Natural killer cell (primary cell): ENCODE measurements at regions not wholly inside any gene's neighbourhood (a gene's known extent, or its start where the extent isn't known, plus 50 kb on each side); places are given as distances from the start of the nearest gene placed in this dataset.

Experiments
- ATAC-seq, 3 donors: fragments of 150-1000 bp in 2 of 3; fragments of 200-7000 bp in 1 of 3; cut with Tn5 transposase; 1 replicate in 1 of 3; 2 replicates in 2 of 3; pipeline ENCODE4 v1.10.0; 2021; ENCODE audit warnings: mild to moderate bottlenecking in 2 of 3, moderate library complexity in 2 of 3
- DNase-seq, 2 donors: peaks; one replicate each; pipeline versions ENCODE4 v3.0.0 to v3.0.0-alpha.2; 2013 to 2021; ENCODE audit warnings: mixed read lengths in 1 of 2
- H3K27ac ChIP-seq: one replicate; pipeline ENCODE4 v1.5.1; 2013; ENCODE audit warnings: mild to moderate bottlenecking, low read length
- H3K27me3 ChIP-seq: one replicate; pipeline ENCODE4 v1.6.1; 2013; ENCODE audit warnings: low read length; ENCODE audit not compliant: control insufficient read depth, insufficient read depth
- H3K36me3 ChIP-seq: one replicate; pipeline ENCODE4 v1.6.1; 2013; ENCODE audit warnings: low read length; ENCODE audit not compliant: control insufficient read depth, insufficient read depth
- H3K4me1 ChIP-seq: one replicate; pipeline ENCODE4 v1.6.1; 2013; ENCODE audit warnings: low read length; ENCODE audit not compliant: control insufficient read depth, insufficient read depth
- H3K4me3 ChIP-seq: one replicate; pipeline ENCODE4 v1.5.1; 2013; ENCODE audit warnings: low read length
- H3K9me3 ChIP-seq: one replicate; pipeline ENCODE4 v1.6.1; 2013; ENCODE audit warnings: low read length; ENCODE audit not compliant: control insufficient read depth, insufficient read depth
- H3K27ac Mint-ChIP-seq, 2 donors: one replicate each; pipeline ENCODE4 v1.8.0; 2022; ENCODE audit warnings: mild to moderate bottlenecking in 2 of 2, mixed read lengths in 2 of 2, moderate library complexity in 1 of 2
- H3K27me3 Mint-ChIP-seq, 2 donors: one replicate each; pipeline ENCODE4 v1.8.0; 2022; ENCODE audit warnings: low read depth in 2 of 2, mixed read lengths in 2 of 2
- H3K36me3 Mint-ChIP-seq: one replicate; pipeline ENCODE4 v1.8.0; 2022; ENCODE audit warnings: mixed read lengths
- H3K4me1 Mint-ChIP-seq, 2 donors: one replicate each; pipeline ENCODE4 v1.8.0; 2022; ENCODE audit warnings: mixed read lengths in 2 of 2
- H3K4me3 Mint-ChIP-seq: one replicate; pipeline ENCODE4 v1.8.0; 2022; ENCODE audit warnings: mild to moderate bottlenecking, moderate library complexity, mixed read lengths
- H3K9me3 Mint-ChIP-seq, 2 donors: one replicate each; pipeline ENCODE4 v1.8.0; 2022; ENCODE audit warnings: mixed read lengths in 2 of 2
- WGBS: methylation state at CpG from one replicate; pipeline ENCODE4 v1.1.7; 2013; ENCODE audit warnings: missing lambda C conversion rate; ENCODE audit not compliant: insufficient coverage; 5-methylcytosine and 5-hydroxymethylcytosine counted together
- intact Hi-C: fragments of 100-400 bp; cut with micrococcal nuclease; formaldehyde crosslinking; loops from one replicate; pipeline ENCODE4 v1.14.2; 2022
- TF ChIP-seq, protein P1 (sequence below): fragments of 200-600 bp; IDR thresholded peaks from one replicate; pipeline ENCODE4 v1.8.0; 2022; ENCODE audit warnings: antibody characterized with exemption

GRCh38 chr12:5272018-5272785 is 159.7 kb upstream of the NTF3 start:
- Mint-ChIP-seq H3K36me3 (no peaks in the 10 kb centered on the region), H3K9me3 (peaks cover 0 to 2% of the 10 kb centered on the region in 2 donors), H3K27ac (no peak overlapping the region), H3K27me3 (no peaks in the 10 kb centered on the region), H3K4me1 (no peaks in the 10 kb centered on the region), H3K4me3 (no peak overlapping the region)
- Histone ChIP-seq H3K36me3 (no peaks in the 10 kb centered on the region), H3K4me3 (no peak overlapping the region), H3K27me3 (no peaks in the 10 kb centered on the region), H3K27ac (no peak overlapping the region), H3K4me1 (no peaks in the 10 kb centered on the region), H3K9me3 (no peaks in the 10 kb centered on the region)
- no peak for ATAC-seq
- WGBS = 91% methylated on average over 5 of the region's 6 CpGs
- DNase-seq = no peak
- TF ChIP-seq, protein P1, sequence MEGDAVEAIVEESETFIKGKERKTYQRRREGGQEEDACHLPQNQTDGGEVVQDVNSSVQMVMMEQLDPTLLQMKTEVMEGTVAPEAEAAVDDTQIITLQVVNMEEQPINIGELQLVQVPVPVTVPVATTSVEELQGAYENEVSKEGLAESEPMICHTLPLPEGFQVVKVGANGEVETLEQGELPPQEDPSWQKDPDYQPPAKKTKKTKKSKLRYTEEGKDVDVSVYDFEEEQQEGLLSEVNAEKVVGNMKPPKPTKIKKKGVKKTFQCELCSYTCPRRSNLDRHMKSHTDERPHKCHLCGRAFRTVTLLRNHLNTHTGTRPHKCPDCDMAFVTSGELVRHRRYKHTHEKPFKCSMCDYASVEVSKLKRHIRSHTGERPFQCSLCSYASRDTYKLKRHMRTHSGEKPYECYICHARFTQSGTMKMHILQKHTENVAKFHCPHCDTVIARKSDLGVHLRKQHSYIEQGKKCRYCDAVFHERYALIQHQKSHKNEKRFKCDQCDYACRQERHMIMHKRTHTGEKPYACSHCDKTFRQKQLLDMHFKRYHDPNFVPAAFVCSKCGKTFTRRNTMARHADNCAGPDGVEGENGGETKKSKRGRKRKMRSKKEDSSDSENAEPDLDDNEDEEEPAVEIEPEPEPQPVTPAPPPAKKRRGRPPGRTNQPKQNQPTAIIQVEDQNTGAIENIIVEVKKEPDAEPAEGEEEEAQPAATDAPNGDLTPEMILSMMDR = no peak
- intact Hi-C loops = no loop called here

- WGBS = 88% methylated on average over 8 of the region's 8 CpGs
- H3K27me3 Mint-ChIP-seq = no peaks in the 10 kb centered on the region
Measured at GRCh38 chr12:5273709-5274108, 158.2 kb upstream of the NTF3 start.

DNA sequence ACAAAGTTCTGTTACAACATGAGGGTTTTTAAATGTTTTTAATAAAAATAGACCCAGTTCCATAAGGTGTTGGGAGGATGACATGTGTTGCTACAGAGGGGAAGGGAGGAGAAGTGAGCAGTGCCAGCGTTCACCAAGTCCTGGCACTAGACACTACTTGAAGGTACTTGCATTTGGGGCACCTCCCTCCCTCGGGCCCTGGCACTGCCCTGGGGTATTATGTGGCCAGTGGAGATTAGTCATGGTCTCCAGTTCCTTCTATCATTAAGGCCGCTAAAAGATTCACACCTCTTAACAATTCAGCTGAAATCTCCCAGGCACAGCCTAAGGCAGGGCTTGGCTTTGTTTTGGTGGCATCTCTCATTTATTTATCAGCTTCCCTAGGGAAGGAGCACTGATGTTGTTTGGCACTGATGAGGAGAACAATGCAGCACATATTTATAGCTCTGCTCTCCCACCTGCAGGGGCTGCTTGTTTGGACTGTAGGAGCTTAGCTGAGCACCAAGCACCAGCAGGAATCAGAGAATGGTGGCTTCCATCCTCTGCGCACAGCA is 155.5 kb upstream of the NTF3 start:
- H3K27ac ChIP-seq = no peak overlapping the region
- Mint-ChIP-seq H3K27ac (no peak overlapping the region), H3K27me3 (no peaks in the 10 kb centered on the region), H3K4me1 (no peaks in the 10 kb centered on the region), H3K9me3 (no peaks in the 10 kb centered on the region), H3K4me3 (no peak overlapping the region), H3K36me3 (no peaks in the 10 kb centered on the region)
- H3K27me3 ChIP-seq = no peaks in the 10 kb centered on the region
- no peaks in the 10 kb centered on the region for H3K9me3 ChIP-seq
- intact Hi-C loops = no loop called here
- DNase-seq = no peak
- no peaks in the 10 kb centered on the region for H3K36me3 ChIP-seq
- no peak for ATAC-seq
- TF ChIP-seq, protein P1 = no peak
- WGBS = 82% methylated on average over 4 of the region's 4 CpGs
- H3K4me3 ChIP-seq = no peak overlapping the region
- H3K4me1 ChIP-seq = no peaks in the 10 kb centered on the region

More at GRCh38 chr12:5273709-5274108, 158.2 kb upstream of the NTF3 start:
- H3K4me3 ChIP-seq = no peak overlapping the region
- H3K9me3 ChIP-seq = no peaks in the 10 kb centered on the region
- Mint-ChIP-seq H3K27ac (no peak overlapping the region), H3K9me3 (peaks cover 0 to 2% of the 10 kb centered on the region in 2 donors), H3K36me3 (no peaks in the 10 kb centered on the region), H3K4me1 (no peaks in the 10 kb centered on the region), H3K4me3 (no peak overlapping the region)
- intact Hi-C loops = no loop called here
- no peaks in the 10 kb centered on the region for H3K36me3 ChIP-seq
- TF ChIP-seq, protein P1 = no peak
- no peaks in the 10 kb centered on the region for H3K27me3 ChIP-seq
- no peaks in the 10 kb centered on the region for H3K4me1 ChIP-seq
- DNase-seq = no peak
- H3K27ac ChIP-seq = no peak overlapping the region
- no peak for ATAC-seq
